Activated T-cell treated with anti-CD3 and anti-CD28 coated beads, Interleukin-2, amount 50 U/mL, for 72 hours (primary cell): ENCODE measurements at regions not wholly inside any gene's neighbourhood (a gene's known extent, or its start where the extent isn't known, plus 50 kb on each side); places are given as distances from the start of the nearest gene placed in this dataset.

Source experiments
- ATAC-seq, 2 donors: fragments of 150-1000 bp; cut with Tn5 transposase; replicated peaks in 1 of 2; 2 replicates each; pipeline ENCODE4 v1.10.0; 2021; ENCODE audit warnings: moderate library complexity in 2 of 2, mild to moderate bottlenecking in 1 of 2
- DNase-seq, 2 donors: peaks; one replicate each; pipeline ENCODE4 v3.0.0; 2021 to 2022; ENCODE audit warnings: mixed read lengths in 1 of 2
- H3K27ac Mint-ChIP-seq: one replicate; pipeline ENCODE4 v1.8.0; 2022; ENCODE audit warnings: mild to moderate bottlenecking, moderate library complexity, mixed read lengths
- H3K27me3 Mint-ChIP-seq: one replicate; pipeline ENCODE4 v1.8.0; 2022; ENCODE audit warnings: low read depth, mixed read lengths
- H3K36me3 Mint-ChIP-seq, 2 donors: one replicate each; pipeline ENCODE4 v1.8.0; 2022; ENCODE audit warnings: mixed read lengths in 2 of 2, mild to moderate bottlenecking in 1 of 2; ENCODE audit not compliant: insufficient read depth in 2 of 2
- H3K4me1 Mint-ChIP-seq: one replicate; pipeline ENCODE4 v1.8.0; 2022; ENCODE audit warnings: low read depth, mixed read lengths
- H3K4me3 Mint-ChIP-seq, 2 donors: one replicate each; pipeline ENCODE4 v1.8.0; 2022; ENCODE audit warnings: mild to moderate bottlenecking in 2 of 2, mixed read lengths in 2 of 2, moderate library complexity in 2 of 2
- H3K9me3 Mint-ChIP-seq, 2 donors: one replicate each; pipeline ENCODE4 v1.8.0; 2022; ENCODE audit warnings: mixed read lengths in 2 of 2

- no peaks in the 10 kb centered on the region for H3K4me1 Mint-ChIP-seq
- no peak for ATAC-seq
- no peaks in the 10 kb centered on the region for H3K27me3 Mint-ChIP-seq
- H3K4me3 Mint-ChIP-seq: no peak overlapping the region
- H3K9me3 Mint-ChIP-seq: peaks cover 0 to 1% of the 10 kb centered on the region in 2 donors
- H3K27ac Mint-ChIP-seq: no peak overlapping the region
- DNase-seq: no peak
- H3K36me3 Mint-ChIP-seq: no peaks in the 10 kb centered on the region
These were observed 473.6 kb downstream of the MCTP2 start for GRCh38 chr15:94704946-94705345.

DNA sequence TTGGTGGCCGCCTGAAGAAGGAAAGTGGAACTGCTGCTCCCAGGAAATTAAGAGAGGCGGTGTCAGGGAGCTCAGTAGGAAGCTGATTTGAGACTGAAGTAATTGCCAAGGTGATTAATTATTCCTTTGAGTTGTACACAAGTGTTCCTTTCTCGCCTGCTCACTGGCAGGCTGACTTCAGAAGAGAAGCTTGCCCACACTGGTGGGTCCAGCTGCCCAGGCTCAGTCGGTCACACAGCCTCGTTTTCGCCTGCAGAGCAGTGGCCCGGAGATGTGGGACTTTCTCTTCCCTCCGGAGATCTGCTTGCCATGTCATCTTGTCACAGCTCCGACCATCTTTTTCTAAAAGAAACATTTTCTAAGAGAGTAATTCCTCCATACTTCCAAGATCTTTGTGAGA, 478.0 kb downstream of the MCTP2 start:
- DNase-seq: no peak
- no peaks in the 10 kb centered on the region for H3K36me3 Mint-ChIP-seq
- H3K4me3 Mint-ChIP-seq: no peak overlapping the region
- H3K27me3 Mint-ChIP-seq: peaks cover 6% of the 10 kb centered on the region
- no peaks in the 10 kb centered on the region for H3K9me3 Mint-ChIP-seq
- no peak for ATAC-seq
- H3K27ac Mint-ChIP-seq: no peak overlapping the region
- H3K4me1 Mint-ChIP-seq: no peaks in the 10 kb centered on the region

GRCh38 chr15:94722024-94722636, 490.8 kb downstream of the MCTP2 start:
- H3K9me3 Mint-ChIP-seq: no peaks in the 10 kb centered on the region
- no peak overlapping the region for H3K4me3 Mint-ChIP-seq
- H3K27ac Mint-ChIP-seq: no peak overlapping the region
- DNase-seq (no peak), ATAC-seq (no peak)
- no peaks in the 10 kb centered on the region for H3K4me1 Mint-ChIP-seq
- H3K27me3 Mint-ChIP-seq: peaks cover 9% of the 10 kb centered on the region
- no peaks in the 10 kb centered on the region for H3K36me3 Mint-ChIP-seq

- DNase-seq (no peak), ATAC-seq (no peak)
- Mint-ChIP-seq H3K4me1 (no peaks in the 10 kb centered on the region), H3K27ac (no peak overlapping the region), H3K9me3 (no peaks in the 10 kb centered on the region), H3K36me3 (no peaks in the 10 kb centered on the region), H3K27me3 (peaks cover 12% of the 10 kb centered on the region), H3K4me3 (no peak overlapping the region)
These were observed 492.4 kb downstream of the MCTP2 start for GRCh38 chr15:94723801-94724200.

- H3K4me3 Mint-ChIP-seq: no peak overlapping the region
- ATAC-seq (no peak), DNase-seq (no peak)
- no peaks in the 10 kb centered on the region for H3K36me3 Mint-ChIP-seq
- H3K9me3 Mint-ChIP-seq: peaks cover 0 to 1% of the 10 kb centered on the region in 2 donors
- H3K27ac Mint-ChIP-seq: no peak overlapping the region
- no peaks in the 10 kb centered on the region for H3K4me1 Mint-ChIP-seq
- peaks cover 10% of the 10 kb centered on the region for H3K27me3 Mint-ChIP-seq
These were observed 499.9 kb downstream of the MCTP2 start for GRCh38 chr15:94731286-94731685.

- Mint-ChIP-seq H3K4me3 (no peak overlapping the region), H3K9me3 (peaks cover 0 to 1% of the 10 kb centered on the region in 2 donors), H3K4me1 (no peaks in the 10 kb centered on the region), H3K36me3 (no peaks in the 10 kb centered on the region), H3K27me3 (no peaks in the 10 kb centered on the region), H3K27ac (no peak overlapping the region)
- ATAC-seq: no peak
- no peak for DNase-seq
These were observed 503.1 kb downstream of the MCTP2 start for GRCh38 chr15:94734460-94734859.

GRCh38 chr15:94736236-94736635, 504.9 kb downstream of the MCTP2 start:
- Mint-ChIP-seq H3K4me1 (no peaks in the 10 kb centered on the region), H3K36me3 (no peaks in the 10 kb centered on the region), H3K4me3 (no peak overlapping the region), H3K27ac (no peak overlapping the region), H3K9me3 (no peaks in the 10 kb centered on the region), H3K27me3 (no peaks in the 10 kb centered on the region)
- ATAC-seq (no peak), DNase-seq (no peak)

DNA sequence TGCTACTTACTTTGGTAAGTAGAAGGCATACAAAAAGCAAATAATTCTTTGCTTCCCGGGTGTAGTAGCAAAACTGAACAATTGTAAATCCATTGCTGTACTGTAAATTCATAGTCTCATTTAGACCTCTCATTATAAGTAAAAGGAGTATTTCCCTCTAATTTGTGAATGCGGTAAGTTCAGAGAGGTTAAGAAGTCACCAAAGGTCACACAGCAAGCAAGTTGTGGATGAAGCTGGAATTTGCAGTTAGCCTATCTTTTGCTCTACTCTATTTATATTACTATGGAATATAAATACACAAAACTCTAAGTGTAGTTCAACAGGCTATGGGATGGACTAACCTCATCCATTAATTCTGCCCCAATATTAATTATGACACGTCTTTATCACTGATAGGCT, 508.3 kb downstream of the MCTP2 start:
- no peaks in the 10 kb centered on the region for H3K36me3 Mint-ChIP-seq
- ATAC-seq (no peak), DNase-seq (no peak)
- no peak overlapping the region for H3K27ac Mint-ChIP-seq
- H3K4me3 Mint-ChIP-seq: no peak overlapping the region
- H3K4me1 Mint-ChIP-seq: no peaks in the 10 kb centered on the region
- H3K27me3 Mint-ChIP-seq: no peaks in the 10 kb centered on the region
- H3K9me3 Mint-ChIP-seq: peaks cover 0 to 3% of the 10 kb centered on the region in 2 donors

DNA sequence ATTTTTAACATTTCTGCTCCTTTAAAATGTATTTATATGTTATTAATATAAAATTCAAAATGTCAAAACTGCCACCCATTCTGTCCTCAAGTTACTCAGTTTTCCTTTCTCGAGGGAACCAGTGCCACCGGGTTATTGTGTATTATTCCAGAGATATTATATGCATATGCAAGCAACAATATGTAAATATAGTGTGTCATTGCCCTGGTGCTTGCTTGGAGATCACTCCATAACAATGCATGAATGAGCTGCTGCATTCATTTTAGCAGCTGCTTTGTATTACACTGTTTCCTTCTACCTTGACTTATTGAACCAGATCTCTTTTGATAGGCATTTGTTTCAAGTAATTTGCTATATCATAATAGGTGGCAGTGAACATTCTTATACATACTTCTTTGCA, 509.1 kb downstream of the MCTP2 start:
- Mint-ChIP-seq H3K4me1 (no peaks in the 10 kb centered on the region), H3K27me3 (peaks cover 2% of the 10 kb centered on the region), H3K4me3 (no peak overlapping the region), H3K27ac (no peak overlapping the region), H3K9me3 (peaks cover 0 to 3% of the 10 kb centered on the region in 2 donors), H3K36me3 (no peaks in the 10 kb centered on the region)
- no peak for DNase-seq
- no peak for ATAC-seq

DNA sequence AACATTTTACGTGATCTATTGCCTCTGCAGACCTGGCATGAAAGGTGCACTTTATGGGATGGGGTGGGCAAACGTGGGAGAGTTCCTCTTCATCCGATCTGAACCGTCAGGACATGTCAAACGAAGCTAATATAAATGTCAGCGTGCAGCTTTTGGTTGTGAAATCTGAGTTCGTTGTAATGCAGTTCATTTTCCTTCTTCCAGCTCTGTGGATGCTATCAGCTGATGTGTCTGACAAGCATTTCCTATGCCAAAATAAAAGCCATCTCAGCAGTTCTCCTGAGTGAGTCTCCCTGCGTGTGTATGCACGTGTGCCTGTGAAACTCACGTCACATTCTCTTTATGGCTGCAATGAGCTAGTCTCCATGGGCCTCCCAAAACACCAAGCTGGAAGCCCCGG, 512.3 kb downstream of the MCTP2 start:
- Mint-ChIP-seq H3K4me3 (no peak overlapping the region), H3K4me1 (no peaks in the 10 kb centered on the region), H3K27ac (no peak overlapping the region), H3K27me3 (peaks cover 7% of the 10 kb centered on the region), H3K9me3 (peaks cover 0 to 3% of the 10 kb centered on the region in 2 donors), H3K36me3 (no peaks in the 10 kb centered on the region)
- no peak for DNase-seq
- no peak for ATAC-seq

DNA sequence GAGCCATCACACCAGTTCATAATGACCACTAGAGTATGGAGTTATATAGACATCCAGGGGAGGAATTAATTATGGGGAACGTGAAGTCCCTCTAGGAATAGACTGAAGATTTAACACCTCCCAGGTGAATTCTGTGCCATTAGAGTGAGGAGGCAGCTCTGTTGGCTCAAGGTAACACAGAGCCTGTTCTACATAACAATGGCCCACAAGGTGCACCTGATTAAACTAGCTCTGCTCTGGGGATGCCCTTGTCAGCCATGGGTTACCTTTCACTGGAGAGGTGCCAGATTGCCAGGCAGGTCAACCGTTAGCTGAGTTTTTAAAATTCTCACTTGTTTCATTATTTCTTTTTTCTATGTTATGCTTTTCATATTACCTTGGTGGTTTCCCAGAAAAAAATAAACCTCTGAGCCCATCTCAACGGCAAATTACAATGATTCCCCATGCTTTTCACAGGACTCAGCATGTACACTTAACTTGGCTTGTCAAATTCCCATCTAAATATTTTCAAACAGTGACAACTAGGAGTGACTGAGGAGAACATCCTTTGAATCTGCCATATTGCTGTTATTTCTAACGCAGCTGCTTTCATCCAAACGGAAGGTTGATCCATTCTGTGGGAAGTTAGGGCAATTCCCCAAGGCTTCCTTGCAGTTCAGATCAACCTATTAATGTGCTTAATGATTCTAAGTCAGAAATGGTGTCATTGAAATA, 512.9 kb downstream of the MCTP2 start:
- Mint-ChIP-seq H3K4me1 (no peaks in the 10 kb centered on the region), H3K4me3 (no peak overlapping the region), H3K9me3 (peaks cover 0 to 3% of the 10 kb centered on the region in 2 donors), H3K27ac (no peak overlapping the region), H3K36me3 (no peaks in the 10 kb centered on the region), H3K27me3 (peaks cover 7% of the 10 kb centered on the region)
- DNase-seq (no peak), ATAC-seq (no peak)

GRCh38 chr15:94745371-94745770, 514.0 kb downstream of the MCTP2 start:
- ATAC-seq (no peak), DNase-seq (no peak)
- Mint-ChIP-seq H3K9me3 (peaks cover 0 to 3% of the 10 kb centered on the region in 2 donors), H3K36me3 (no peaks in the 10 kb centered on the region), H3K27ac (no peak overlapping the region), H3K27me3 (peaks cover 7% of the 10 kb centered on the region), H3K4me1 (no peaks in the 10 kb centered on the region), H3K4me3 (no peak overlapping the region)

GRCh38 chr15:94747510-94747909, 516.1 kb downstream of the MCTP2 start:
- H3K36me3 Mint-ChIP-seq: no peaks in the 10 kb centered on the region
- DNase-seq (no peak), ATAC-seq (no peak)
- no peaks in the 10 kb centered on the region for H3K9me3 Mint-ChIP-seq
- H3K4me1 Mint-ChIP-seq: no peaks in the 10 kb centered on the region
- H3K27ac Mint-ChIP-seq: no peak overlapping the region
- H3K27me3 Mint-ChIP-seq: peaks cover 15% of the 10 kb centered on the region
- H3K4me3 Mint-ChIP-seq: no peak overlapping the region
